Type B pancreatic cell (in vitro differentiated cells): ENCODE measurements at regions not wholly inside any gene's neighbourhood (a gene's known extent, or its start where the extent isn't known, plus 50 kb on each side); places are given as distances from the start of the nearest gene placed in this dataset.

Source experiments
- DNase-seq: peaks from one replicate; pipeline ENCODE4 v3.0.0; 2021; ENCODE audit warnings: mixed read lengths; ENCODE audit not compliant: unreplicated experiment; ENCODE audit errors: extremely low spot score
- H3K27ac Mint-ChIP-seq: 2 replicates; pipeline ENCODE4 v1.8.0; 2021; ENCODE audit warnings: mild to moderate bottlenecking, mixed read lengths
- H3K27me3 Mint-ChIP-seq: 2 replicates; pipeline ENCODE4 v1.8.0; 2021; ENCODE audit warnings: mixed read lengths
- H3K36me3 Mint-ChIP-seq: 2 replicates; pipeline ENCODE4 v1.8.0; 2021; ENCODE audit warnings: mixed read lengths
- H3K4me1 Mint-ChIP-seq: one replicate; pipeline ENCODE4 v1.8.0; 2021; ENCODE audit warnings: mixed read lengths; ENCODE audit not compliant: unreplicated experiment
- H3K4me3 Mint-ChIP-seq: 2 replicates; pipeline ENCODE4 v1.8.0; 2021; ENCODE audit warnings: mild to moderate bottlenecking, mixed read lengths
- H3K9me3 Mint-ChIP-seq: 2 replicates; pipeline ENCODE4 v1.8.0; 2021; ENCODE audit warnings: mixed read lengths
- TF ChIP-seq, protein P1 (sequence below): fragments of 200-600 bp; sonication (generic); conservative IDR thresholded peaks from 2 replicates; pipeline ENCODE4 v1.5.0; 2021; ENCODE audit warnings: antibody characterized with exemption, mild to moderate bottlenecking

DNA sequence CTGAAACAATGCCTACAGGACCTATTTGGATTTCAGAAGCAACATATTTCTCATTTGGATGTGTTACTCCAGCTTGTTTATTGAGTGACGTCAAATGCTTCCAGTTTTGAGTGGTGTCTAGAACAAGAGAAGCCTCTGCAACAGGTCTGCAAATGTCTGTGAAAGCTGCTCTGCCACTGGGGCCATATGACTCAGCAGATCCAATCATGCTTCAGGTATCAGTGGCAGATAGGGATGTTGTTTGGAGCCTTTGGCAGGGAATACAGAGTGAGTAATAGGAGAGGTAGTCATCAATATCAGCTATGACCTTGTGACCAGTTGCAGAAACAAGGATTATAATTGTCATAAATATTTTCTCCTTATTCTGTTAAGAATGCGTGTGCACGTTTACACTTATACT is 141.1 kb upstream of the ZXDA start:
- Mint-ChIP-seq H3K27ac (no peak overlapping the region), H3K36me3 (no peaks in the 10 kb centered on the region), H3K4me3 (no peak overlapping the region), H3K4me1 (no peaks in the 10 kb centered on the region), H3K9me3 (peaks cover 9% of the 10 kb centered on the region), H3K27me3 (no peaks in the 10 kb centered on the region)
- TF ChIP-seq, protein P1, sequence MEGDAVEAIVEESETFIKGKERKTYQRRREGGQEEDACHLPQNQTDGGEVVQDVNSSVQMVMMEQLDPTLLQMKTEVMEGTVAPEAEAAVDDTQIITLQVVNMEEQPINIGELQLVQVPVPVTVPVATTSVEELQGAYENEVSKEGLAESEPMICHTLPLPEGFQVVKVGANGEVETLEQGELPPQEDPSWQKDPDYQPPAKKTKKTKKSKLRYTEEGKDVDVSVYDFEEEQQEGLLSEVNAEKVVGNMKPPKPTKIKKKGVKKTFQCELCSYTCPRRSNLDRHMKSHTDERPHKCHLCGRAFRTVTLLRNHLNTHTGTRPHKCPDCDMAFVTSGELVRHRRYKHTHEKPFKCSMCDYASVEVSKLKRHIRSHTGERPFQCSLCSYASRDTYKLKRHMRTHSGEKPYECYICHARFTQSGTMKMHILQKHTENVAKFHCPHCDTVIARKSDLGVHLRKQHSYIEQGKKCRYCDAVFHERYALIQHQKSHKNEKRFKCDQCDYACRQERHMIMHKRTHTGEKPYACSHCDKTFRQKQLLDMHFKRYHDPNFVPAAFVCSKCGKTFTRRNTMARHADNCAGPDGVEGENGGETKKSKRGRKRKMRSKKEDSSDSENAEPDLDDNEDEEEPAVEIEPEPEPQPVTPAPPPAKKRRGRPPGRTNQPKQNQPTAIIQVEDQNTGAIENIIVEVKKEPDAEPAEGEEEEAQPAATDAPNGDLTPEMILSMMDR: no peak
- no peak for DNase-seq

GRCh38 chrX:58044130-58044529 is 133.9 kb upstream of the ZXDA start:
- Mint-ChIP-seq H3K27ac (no peak overlapping the region), H3K27me3 (no peaks in the 10 kb centered on the region), H3K36me3 (no peaks in the 10 kb centered on the region), H3K9me3 (peaks cover 14% of the 10 kb centered on the region), H3K4me1 (no peaks in the 10 kb centered on the region), H3K4me3 (no peak overlapping the region)
- TF ChIP-seq, protein P1: no peak
- no peak for DNase-seq

DNA sequence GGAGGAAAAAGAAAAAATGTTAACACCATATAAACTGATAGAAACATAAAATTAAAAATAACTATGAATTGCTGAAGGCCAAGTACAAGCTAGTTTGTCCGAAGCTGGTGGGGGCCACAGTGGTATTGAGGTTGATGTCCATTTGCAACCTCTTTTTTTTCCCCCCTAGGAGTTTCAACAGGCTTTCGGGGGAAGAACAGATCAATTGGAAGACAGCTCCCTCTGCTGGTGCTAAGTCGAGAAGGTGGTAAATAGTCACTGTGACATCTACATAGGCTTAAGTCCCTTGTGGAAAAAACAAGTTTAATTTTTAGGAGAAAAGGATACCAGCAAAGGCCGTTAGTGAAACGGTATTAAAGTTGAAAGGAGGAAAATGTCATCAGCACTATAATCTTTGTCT is 115.7 kb upstream of the ZXDA start:
- no peak for DNase-seq
- Mint-ChIP-seq H3K27ac (no peak overlapping the region), H3K36me3 (no peaks in the 10 kb centered on the region), H3K9me3 (peaks cover 18% of the 10 kb centered on the region), H3K27me3 (no peaks in the 10 kb centered on the region), H3K4me3 (no peak overlapping the region), H3K4me1 (no peaks in the 10 kb centered on the region)
- TF ChIP-seq, protein P1: peak; percentile 44

- Mint-ChIP-seq H3K4me3 (no peak overlapping the region), H3K9me3 (peaks cover 14% of the 10 kb centered on the region), H3K4me1 (no peaks in the 10 kb centered on the region), H3K27me3 (no peaks in the 10 kb centered on the region), H3K27ac (no peak overlapping the region), H3K36me3 (no peaks in the 10 kb centered on the region)
- TF ChIP-seq, protein P1: no peak
- no peak for DNase-seq
Observed at GRCh38 chrX:57985951-57986350, 75.7 kb upstream of the ZXDA start.

DNA sequence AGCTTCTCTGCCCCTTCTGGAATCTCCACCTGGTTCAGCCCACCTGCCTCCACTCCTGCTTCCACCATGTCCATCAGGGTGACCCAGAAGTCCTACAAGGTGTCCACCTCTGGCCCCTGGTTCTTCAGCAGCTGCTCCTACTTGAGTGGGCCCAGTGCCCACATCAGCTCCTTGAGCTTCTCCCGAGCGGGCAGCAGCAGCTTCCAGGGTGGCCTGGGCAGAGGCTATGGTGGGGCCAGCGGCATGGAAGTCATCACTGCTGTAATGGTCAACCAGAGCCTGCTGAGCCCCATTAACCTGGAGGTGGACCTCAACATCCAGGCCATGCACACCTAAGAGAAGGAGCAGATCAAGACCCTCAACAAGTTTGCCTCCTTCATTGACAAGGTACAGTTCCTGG is 74.4 kb upstream of the ZXDA start:
- Mint-ChIP-seq H3K27me3 (no peaks in the 10 kb centered on the region), H3K9me3 (peaks cover 14% of the 10 kb centered on the region), H3K4me1 (no peaks in the 10 kb centered on the region), H3K4me3 (no peak overlapping the region), H3K36me3 (no peaks in the 10 kb centered on the region), H3K27ac (no peak overlapping the region)
- TF ChIP-seq, protein P1: no peak
- no peak for DNase-seq

DNA sequence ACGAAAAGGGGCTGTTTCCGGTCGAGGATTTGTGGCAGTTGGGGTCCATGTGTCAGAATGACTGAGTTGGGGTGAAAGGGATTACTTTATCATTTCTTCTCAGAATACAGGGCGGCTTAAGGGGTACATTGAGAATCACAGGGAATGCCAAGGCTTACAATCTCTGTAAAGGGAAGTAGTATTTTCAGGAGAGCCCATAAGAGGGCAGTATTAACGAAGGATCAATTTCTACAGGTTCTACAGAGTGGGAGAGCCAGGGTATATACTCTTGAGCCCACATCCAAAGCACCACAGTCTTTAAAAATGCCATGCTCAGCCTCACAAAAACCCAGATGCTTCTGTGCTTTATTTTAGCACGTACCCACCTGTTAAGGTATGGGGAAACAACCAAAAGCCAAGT is 67.7 kb upstream of the ZXDA start:
- no peak for DNase-seq
- Mint-ChIP-seq H3K27ac (no peak overlapping the region), H3K36me3 (no peaks in the 10 kb centered on the region)

More for the DNA sequence above, 67.7 kb upstream of the ZXDA start:
- TF ChIP-seq, protein P1: no peak
- no peaks in the 10 kb centered on the region for H3K4me1 Mint-ChIP-seq
- no peaks in the 10 kb centered on the region for H3K27me3 Mint-ChIP-seq
- no peak overlapping the region for H3K4me3 Mint-ChIP-seq
- H3K9me3 Mint-ChIP-seq: peaks cover 5% of the 10 kb centered on the region
